Suprapubic skin (tissue), 4 donors: ENCODE measurements at regions not wholly inside any gene's neighbourhood (a gene's known extent, or its start where the extent isn't known, plus 50 kb on each side); places are given as distances from the start of the nearest gene placed in this dataset.

Source experiments
- DNase-seq, 2 donors: peaks; one replicate each; pipeline ENCODE4 v3.0.0-alpha.2; 2019; ENCODE audit warnings: low spot score in 2 of 2
- H3K27ac ChIP-seq: fragments of 200-600 bp; sonication (generic); one replicate; pipeline ENCODE4 v1.5.1; 2019
- H3K27me3 ChIP-seq: fragments of 200-600 bp; sonication (generic); one replicate; pipeline ENCODE4 v1.5.1; 2019
- H3K36me3 ChIP-seq: fragments of 200-600 bp; sonication (generic); one replicate; pipeline ENCODE4 v1.5.1; 2019
- H3K4me1 ChIP-seq: fragments of 200-600 bp; sonication (generic); one replicate; pipeline ENCODE4 v1.5.1; 2019
- H3K4me3 ChIP-seq: fragments of 200-600 bp; sonication (generic); one replicate; pipeline ENCODE4 v1.5.1; 2019; ENCODE audit warnings: mild to moderate bottlenecking
- H3K9me3 ChIP-seq: fragments of 200-600 bp; sonication (generic); one replicate; pipeline ENCODE4 v1.5.1; 2019
- EP300 ChIP-seq: sonication (generic); formaldehyde crosslinking; IDR thresholded peaks from one replicate; pipeline ENCODE4 v1.6.1; 2017; ENCODE audit warnings: antibody characterized with exemption
- POLR2A ChIP-seq, 2 donors: fragments of 450-650 bp; IDR thresholded peaks; one replicate each; pipeline ENCODE4 v1.6.1; 2017; ENCODE audit warnings: antibody characterized with exemption in 2 of 2, mild to moderate bottlenecking in 2 of 2, moderate library complexity in 2 of 2
- POLR2AphosphoS5 ChIP-seq, 3 donors: sonication (generic); formaldehyde crosslinking; IDR thresholded peaks; one replicate each; pipeline ENCODE4 v1.6.1; 2017; ENCODE audit warnings: antibody characterized with exemption in 3 of 3
- WGBS: methylation state at CpG from one replicate; pipeline ENCODE4 v1.1.5; 2018; 5-methylcytosine and 5-hydroxymethylcytosine counted together
- TF ChIP-seq, protein P1 (sequence below), 2 donors: fragments of 200-600 bp in 1 of 2; fragments of 450-650 bp in 1 of 2; sonication (generic) in 1 of 2; IDR thresholded peaks; one replicate each; pipeline ENCODE4 v1.5.1; 2016 to 2019; ENCODE audit warnings: antibody characterized with exemption in 2 of 2, mild to moderate bottlenecking in 1 of 2, moderate library complexity in 1 of 2

DNA sequence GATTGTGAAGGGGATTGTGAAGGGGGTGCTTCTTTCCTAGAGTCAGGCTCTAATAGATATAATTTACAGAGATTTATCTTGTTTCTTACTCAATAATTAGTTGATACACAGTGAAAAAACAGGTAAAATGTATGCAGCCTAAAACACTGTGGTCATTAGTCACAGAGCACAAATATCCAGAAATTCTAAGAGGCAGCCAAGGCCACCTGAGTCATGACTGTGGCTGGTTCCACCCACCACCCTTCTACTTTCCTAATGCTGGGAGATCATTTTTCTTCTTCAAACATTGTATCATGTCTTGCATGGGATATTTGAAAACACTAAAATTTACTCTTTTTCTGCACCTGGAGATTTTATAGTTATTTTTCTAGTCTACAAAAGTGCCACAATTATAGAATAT, 181.6 kb downstream of the OTOR start:
- TF ChIP-seq EP300 (no peak), POLR2A (IDR thresholded peaks at IDR 0.05) (no peak)
- Histone ChIP-seq H3K4me3 (no peak overlapping the region), H3K27ac (no peak overlapping the region), H3K4me1 (no peaks in the 10 kb centered on the region), H3K9me3 (no peaks in the 10 kb centered on the region), H3K27me3 (no peaks in the 10 kb centered on the region), H3K36me3 (no peaks in the 10 kb centered on the region)
- no peak for DNase-seq

GRCh38 chr20:16930656-16931055, 182.5 kb downstream of the OTOR start:
- TF ChIP-seq, protein P1, sequence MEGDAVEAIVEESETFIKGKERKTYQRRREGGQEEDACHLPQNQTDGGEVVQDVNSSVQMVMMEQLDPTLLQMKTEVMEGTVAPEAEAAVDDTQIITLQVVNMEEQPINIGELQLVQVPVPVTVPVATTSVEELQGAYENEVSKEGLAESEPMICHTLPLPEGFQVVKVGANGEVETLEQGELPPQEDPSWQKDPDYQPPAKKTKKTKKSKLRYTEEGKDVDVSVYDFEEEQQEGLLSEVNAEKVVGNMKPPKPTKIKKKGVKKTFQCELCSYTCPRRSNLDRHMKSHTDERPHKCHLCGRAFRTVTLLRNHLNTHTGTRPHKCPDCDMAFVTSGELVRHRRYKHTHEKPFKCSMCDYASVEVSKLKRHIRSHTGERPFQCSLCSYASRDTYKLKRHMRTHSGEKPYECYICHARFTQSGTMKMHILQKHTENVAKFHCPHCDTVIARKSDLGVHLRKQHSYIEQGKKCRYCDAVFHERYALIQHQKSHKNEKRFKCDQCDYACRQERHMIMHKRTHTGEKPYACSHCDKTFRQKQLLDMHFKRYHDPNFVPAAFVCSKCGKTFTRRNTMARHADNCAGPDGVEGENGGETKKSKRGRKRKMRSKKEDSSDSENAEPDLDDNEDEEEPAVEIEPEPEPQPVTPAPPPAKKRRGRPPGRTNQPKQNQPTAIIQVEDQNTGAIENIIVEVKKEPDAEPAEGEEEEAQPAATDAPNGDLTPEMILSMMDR (IDR thresholded peaks at IDR 0.05): no peak
- TF ChIP-seq POLR2A (IDR thresholded peaks at IDR 0.05) (no peak), POLR2AphosphoS5 (IDR thresholded peaks at IDR 0.05) (no peak), EP300 (no peak)
- H3K36me3 ChIP-seq: no peaks in the 10 kb centered on the region
- no peaks in the 10 kb centered on the region for H3K4me1 ChIP-seq
- no peaks in the 10 kb centered on the region for H3K27me3 ChIP-seq
- 60% methylated on average over 2 of the region's 4 CpGs for WGBS
- no peak for DNase-seq
- no peak overlapping the region for H3K4me3 ChIP-seq
- no peak overlapping the region for H3K27ac ChIP-seq
- no peaks in the 10 kb centered on the region for H3K9me3 ChIP-seq

DNA sequence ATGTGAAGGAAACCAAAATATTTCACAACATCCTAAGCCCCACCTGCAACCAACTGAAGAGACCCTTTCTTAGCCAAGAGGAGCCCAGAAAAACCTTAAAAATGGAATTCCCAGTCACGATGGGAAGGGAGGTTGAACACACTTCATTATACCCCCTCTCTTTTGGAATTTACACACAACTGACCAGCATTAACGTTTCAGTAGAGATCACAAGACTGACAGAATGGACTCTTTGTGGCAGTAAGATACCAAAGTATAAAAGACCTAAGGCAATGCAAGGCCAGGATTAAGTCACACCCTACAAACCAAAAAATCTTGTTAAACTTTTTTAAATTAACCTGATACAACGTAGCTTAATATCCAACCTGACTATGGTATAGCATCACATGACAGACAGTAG, 190.9 kb downstream of the OTOR start:
- no peaks in the 10 kb centered on the region for H3K9me3 ChIP-seq
- no peak for DNase-seq
- no peak for TF ChIP-seq POLR2AphosphoS5 (IDR thresholded peaks at IDR 0.05)
- TF ChIP-seq POLR2A (IDR thresholded peaks at IDR 0.05): no peak
- no peak overlapping the region for H3K27ac ChIP-seq
- no peaks in the 10 kb centered on the region for H3K4me1 ChIP-seq
- no peaks in the 10 kb centered on the region for H3K36me3 ChIP-seq
- WGBS: 36% methylated on average over 3 of the region's 3 CpGs
- H3K27me3 ChIP-seq: no peaks in the 10 kb centered on the region
- H3K4me3 ChIP-seq: no peak overlapping the region

DNA sequence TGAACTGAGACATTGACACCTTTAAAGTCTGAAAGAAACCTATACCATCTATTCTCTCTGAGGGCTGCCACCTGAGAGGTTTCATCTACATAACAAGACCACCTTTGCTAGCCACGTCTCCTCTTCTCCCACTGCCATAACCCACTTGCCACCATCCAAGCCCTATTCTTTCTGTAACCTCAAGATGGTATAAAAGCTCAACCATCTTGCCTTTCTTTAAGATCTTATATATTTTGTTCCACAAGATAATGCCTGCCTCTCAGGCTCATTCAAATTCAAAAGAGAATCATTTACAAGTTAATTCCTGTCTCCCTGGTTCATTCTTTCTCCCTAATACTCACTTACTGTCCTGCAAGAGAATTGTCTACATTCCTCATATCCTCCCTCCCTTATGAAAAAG, 192.5 kb downstream of the OTOR start:
- DNase-seq: no peak
- H3K27ac ChIP-seq: no peak overlapping the region
- H3K4me3 ChIP-seq: no peak overlapping the region
- no peaks in the 10 kb centered on the region for H3K36me3 ChIP-seq
- no peaks in the 10 kb centered on the region for H3K4me1 ChIP-seq
- H3K27me3 ChIP-seq: no peaks in the 10 kb centered on the region
- H3K9me3 ChIP-seq: no peaks in the 10 kb centered on the region
- 69% methylated on average over 1 of the region's 1 CpG for WGBS
- no peak for TF ChIP-seq POLR2A (IDR thresholded peaks at IDR 0.05)
- TF ChIP-seq EP300: no peak
- no peak for TF ChIP-seq POLR2AphosphoS5 (IDR thresholded peaks at IDR 0.05)
- TF ChIP-seq, protein P1 (IDR thresholded peaks at IDR 0.05): no peak

GRCh38 chr20:16942051-16942450, 193.9 kb downstream of the OTOR start:
- TF ChIP-seq POLR2A (IDR thresholded peaks at IDR 0.05) (no peak), POLR2AphosphoS5 (IDR thresholded peaks at IDR 0.05) (no peak), EP300 (no peak)
- TF ChIP-seq, protein P1 (IDR thresholded peaks at IDR 0.05): no peak

DNA sequence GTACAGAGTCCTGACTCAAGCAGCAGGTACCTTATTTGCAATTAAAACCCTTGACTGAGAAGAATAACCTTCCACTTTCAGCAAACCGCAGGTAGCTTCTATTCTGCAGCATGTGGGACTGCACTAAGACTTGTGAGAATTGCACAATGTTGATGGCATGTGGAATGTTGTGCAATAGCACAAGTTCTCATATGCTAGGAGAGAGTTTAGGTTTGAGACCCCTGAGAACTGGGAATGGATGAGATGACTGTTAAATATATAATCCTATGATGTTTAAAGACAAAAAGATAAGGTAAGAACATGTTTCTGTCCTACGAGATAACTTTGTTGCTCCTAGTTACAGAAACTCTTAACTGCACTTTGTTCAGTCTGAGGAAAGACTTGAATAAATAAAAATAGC, 194.6 kb downstream of the OTOR start:
- Histone ChIP-seq H3K4me1 (no peaks in the 10 kb centered on the region), H3K27me3 (no peaks in the 10 kb centered on the region), H3K4me3 (no peak overlapping the region), H3K36me3 (no peaks in the 10 kb centered on the region), H3K27ac (no peak overlapping the region), H3K9me3 (no peaks in the 10 kb centered on the region)
- no peak for TF ChIP-seq POLR2A (IDR thresholded peaks at IDR 0.05)
- no peak for TF ChIP-seq POLR2AphosphoS5 (IDR thresholded peaks at IDR 0.05)
- no peak for TF ChIP-seq EP300
- TF ChIP-seq, protein P1 (IDR thresholded peaks at IDR 0.05): no peak
- 67% methylated on average over 2 of the region's 2 CpGs for WGBS
- no peak for DNase-seq

More at GRCh38 chr20:16942051-16942450, 193.9 kb downstream of the OTOR start:
- WGBS: 18% methylated on average over 1 of the region's 1 CpG
- no peaks in the 10 kb centered on the region for H3K27me3 ChIP-seq
- H3K4me1 ChIP-seq: no peaks in the 10 kb centered on the region
- DNase-seq: no peak
- no peak overlapping the region for H3K27ac ChIP-seq
- no peaks in the 10 kb centered on the region for H3K36me3 ChIP-seq
- no peaks in the 10 kb centered on the region for H3K9me3 ChIP-seq
- no peak overlapping the region for H3K4me3 ChIP-seq
